Subcutaneous abdominal adipose tissue (tissue), 5 donors: ENCODE measurements at regions not wholly inside any gene's neighbourhood (a gene's known extent, or its start where the extent isn't known, plus 50 kb on each side); places are given as distances from the start of the nearest gene placed in this dataset.
"Not testable (repeated sequence)": the region's sequence is repeated elsewhere in the genome, so short reads cannot be mapped to it uniquely, and the experiment has no call there.

Experiments
- H3K27ac ChIP-seq: one replicate; pipeline ENCODE4 v1.7.0; 2013; ENCODE audit warnings: low read depth, mild to moderate bottlenecking, inconsistent platforms, low read length, moderate library complexity
- H3K27me3 ChIP-seq, 5 donors: one replicate each; pipeline ENCODE4 v1.7.0; 2013; ENCODE audit warnings: low read length in 5 of 5, inconsistent platforms in 1 of 5; ENCODE audit not compliant: control insufficient read depth in 5 of 5, insufficient read depth in 4 of 5
- H3K36me3 ChIP-seq, 5 donors: one replicate each; pipeline ENCODE4 v1.7.0; 2013; ENCODE audit warnings: low read length in 5 of 5; ENCODE audit not compliant: control insufficient read depth in 5 of 5, insufficient read depth in 5 of 5
- H3K4me1 ChIP-seq, 5 donors: one replicate each; pipeline ENCODE4 v1.7.0; 2013; ENCODE audit warnings: low read length in 5 of 5, mild to moderate bottlenecking in 3 of 5, moderate library complexity in 1 of 5; ENCODE audit not compliant: control insufficient read depth in 5 of 5, insufficient read depth in 5 of 5
- H3K4me3 ChIP-seq, 5 donors: one replicate each; pipeline ENCODE4 v1.7.0; 2013; ENCODE audit warnings: low read length in 5 of 5, low read depth in 1 of 5
- H3K9ac ChIP-seq, 5 donors: one replicate each; pipeline ENCODE4 v1.7.0; 2013; ENCODE audit warnings: low read length in 5 of 5, mild to moderate bottlenecking in 4 of 5, moderate library complexity in 3 of 5
- H3K9me3 ChIP-seq, 5 donors: one replicate each; pipeline ENCODE4 v1.7.0; 2013; ENCODE audit warnings: low read length in 5 of 5; ENCODE audit not compliant: control insufficient read depth in 5 of 5
- donor health status: healthy.
- donor health status: healthy.
- donor health status: healthy.
- donor health status: healthy.
- donor health status: healthy.

- no peaks in the 10 kb centered on the region for H3K27me3 ChIP-seq
- H3K9ac ChIP-seq = no peak overlapping the region
- no peak overlapping the region for H3K4me3 ChIP-seq
- no peak overlapping the region for H3K27ac ChIP-seq
- peaks cover 0 to 6% (median 3%) of the 10 kb centered on the region in 5 donors for H3K9me3 ChIP-seq
- no peaks in the 10 kb centered on the region for H3K4me1 ChIP-seq
- no peaks in the 10 kb centered on the region for H3K36me3 ChIP-seq
Observed at GRCh38 chr5:162786234-162786633, 651.2 kb upstream of the CCNG1 start.

- no peaks in the 10 kb centered on the region for H3K4me1 ChIP-seq
- no peak overlapping the region for H3K4me3 ChIP-seq
- no peak overlapping the region for H3K9ac ChIP-seq
- H3K27me3 ChIP-seq = no peaks in the 10 kb centered on the region
- no peak overlapping the region for H3K27ac ChIP-seq
- H3K9me3 ChIP-seq = peaks cover 0 to 9% (median 0%) of the 10 kb centered on the region in 5 donors
- no peaks in the 10 kb centered on the region for H3K36me3 ChIP-seq
Observed at GRCh38 chr5:162796507-162796906, 640.9 kb upstream of the CCNG1 start.

DNA sequence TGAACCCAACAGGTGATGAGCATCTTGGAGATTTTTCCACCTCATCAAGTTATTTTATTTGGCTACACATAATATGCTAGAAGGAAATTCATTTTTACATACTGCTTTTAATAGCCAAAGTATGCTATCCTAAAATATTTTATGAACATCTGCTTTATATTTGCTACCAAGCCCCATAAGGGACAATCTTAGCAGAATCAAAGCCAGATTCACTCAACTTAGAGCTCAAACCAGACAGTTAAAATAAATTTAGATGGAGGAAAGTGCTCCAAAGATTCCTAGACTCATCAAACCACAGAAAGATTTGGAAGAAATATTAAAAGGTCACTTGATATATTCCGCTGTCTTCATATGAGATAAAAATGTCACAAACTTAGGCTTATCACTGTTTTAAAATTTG, 637.1 kb upstream of the CCNG1 start:
- Histone ChIP-seq H3K27ac (no peak overlapping the region), H3K9ac (no peak overlapping the region), H3K36me3 (no peaks in the 10 kb centered on the region), H3K9me3 (peaks cover 0 to 9% (median 0%) of the 10 kb centered on the region in 5 donors), H3K4me1 (no peaks in the 10 kb centered on the region), H3K4me3 (no peak overlapping the region), H3K27me3 (no peaks in the 10 kb centered on the region)

DNA sequence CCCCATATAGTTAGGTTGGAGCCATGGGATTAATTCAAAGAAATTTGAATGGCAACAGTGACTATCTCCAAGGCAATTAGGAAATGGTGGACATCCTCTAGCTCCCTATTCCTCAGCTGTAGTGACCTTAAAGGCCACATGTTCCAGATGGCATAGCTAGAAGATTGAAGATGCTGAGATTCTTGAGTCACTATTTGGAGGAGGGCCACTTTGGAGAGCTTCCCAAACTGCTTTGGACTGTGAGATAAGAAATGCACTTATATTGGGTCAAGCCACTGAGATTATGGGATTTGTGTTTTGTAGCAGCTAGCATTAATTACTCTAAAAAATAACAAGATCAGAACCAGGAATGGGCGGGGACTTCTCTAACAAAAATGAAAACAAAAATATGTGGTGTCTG, 636.2 kb upstream of the CCNG1 start:
- no peak overlapping the region for H3K4me3 ChIP-seq
- H3K36me3 ChIP-seq = no peaks in the 10 kb centered on the region
- H3K27me3 ChIP-seq = no peaks in the 10 kb centered on the region
- no peaks in the 10 kb centered on the region for H3K4me1 ChIP-seq
- no peak overlapping the region for H3K9ac ChIP-seq
- peaks cover 0 to 9% (median 0%) of the 10 kb centered on the region in 5 donors for H3K9me3 ChIP-seq
- no peak overlapping the region for H3K27ac ChIP-seq

DNA sequence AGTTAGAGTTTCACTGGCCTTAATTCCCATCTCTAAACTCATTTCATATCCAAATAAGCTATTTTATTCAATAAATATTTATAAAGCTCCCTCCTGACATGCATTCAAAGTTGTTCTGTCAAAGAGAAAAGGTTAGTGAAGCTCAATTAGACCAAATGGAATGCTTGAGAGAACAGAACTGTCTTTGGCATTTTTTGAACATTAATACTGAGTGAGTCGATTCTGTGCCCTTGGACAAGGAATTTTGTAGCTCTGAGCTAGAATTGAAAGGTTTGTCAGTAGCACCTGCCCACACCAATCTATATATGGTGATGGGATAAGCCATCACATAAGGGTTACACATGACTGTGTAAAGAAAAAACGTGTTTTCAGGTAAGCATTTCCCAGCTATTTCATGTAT, 631.2 kb upstream of the CCNG1 start:
- Histone ChIP-seq H3K4me1 (no peaks in the 10 kb centered on the region), H3K9ac (no peak overlapping the region), H3K27me3 (no peaks in the 10 kb centered on the region), H3K27ac (no peak overlapping the region), H3K9me3 (no peaks in the 10 kb centered on the region), H3K4me3 (no peak overlapping the region), H3K36me3 (no peaks in the 10 kb centered on the region)

DNA sequence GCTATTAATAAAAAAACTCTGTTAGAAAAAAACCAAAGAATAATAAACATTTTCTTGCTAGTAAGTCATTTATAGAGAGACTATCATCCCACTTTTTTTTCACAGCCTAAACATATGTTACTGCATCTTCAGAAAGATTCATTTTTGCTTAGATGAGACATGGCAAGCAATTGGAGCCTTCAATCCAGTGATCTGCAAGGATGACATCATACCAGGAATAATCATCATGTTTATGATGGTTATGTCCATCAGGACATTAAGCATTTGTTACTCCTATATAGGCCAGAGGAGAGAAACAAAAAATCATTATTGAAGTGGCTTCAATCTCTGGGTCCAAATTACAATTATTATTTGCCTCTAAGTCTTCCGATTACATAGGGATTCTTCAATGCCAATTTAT, 626.3 kb upstream of the CCNG1 start:
- no peak overlapping the region for H3K4me3 ChIP-seq
- H3K27me3 ChIP-seq = no peaks in the 10 kb centered on the region
- H3K36me3 ChIP-seq = no peaks in the 10 kb centered on the region
- no peak overlapping the region for H3K27ac ChIP-seq
- H3K9ac ChIP-seq = no peak overlapping the region
- no peaks in the 10 kb centered on the region for H3K4me1 ChIP-seq
- H3K9me3 ChIP-seq = no peaks in the 10 kb centered on the region

DNA sequence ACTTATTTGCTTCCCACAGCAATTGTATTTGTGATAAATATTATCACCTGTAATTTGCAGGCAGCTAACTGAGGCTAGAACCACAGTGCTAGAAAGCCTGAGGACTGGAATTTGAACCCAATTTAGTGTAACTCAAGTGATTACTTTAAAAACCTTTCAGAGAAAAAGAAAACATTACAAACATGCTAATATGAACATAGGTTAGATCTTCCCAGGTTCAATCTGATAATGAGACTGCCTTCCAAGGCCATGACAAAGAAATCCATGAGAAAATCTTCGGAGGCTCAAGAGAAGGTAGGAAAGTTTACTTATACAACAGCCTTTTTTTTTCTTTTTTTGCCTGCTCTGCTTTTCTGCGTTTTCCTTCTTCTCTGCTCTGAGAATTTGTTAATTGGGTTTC, 620.6 kb upstream of the CCNG1 start:
- no peaks in the 10 kb centered on the region for H3K27me3 ChIP-seq
- no peak overlapping the region for H3K9ac ChIP-seq
- no peak overlapping the region for H3K27ac ChIP-seq
- H3K9me3 ChIP-seq = no peaks in the 10 kb centered on the region
- no peak overlapping the region for H3K4me3 ChIP-seq
- H3K36me3 ChIP-seq = no peaks in the 10 kb centered on the region
- H3K4me1 ChIP-seq = peaks cover 0 to 1% (median 0%) of the 10 kb centered on the region in 5 donors

GRCh38 chr5:162817364-162817763, 620.0 kb upstream of the CCNG1 start:
- no peaks in the 10 kb centered on the region for H3K27me3 ChIP-seq
- H3K4me1 ChIP-seq = peaks cover 0 to 3% (median 0%) of the 10 kb centered on the region in 5 donors
- H3K36me3 ChIP-seq = no peaks in the 10 kb centered on the region
- H3K27ac ChIP-seq = no peak overlapping the region
- no peak overlapping the region for H3K4me3 ChIP-seq
- no peak overlapping the region for H3K9ac ChIP-seq
- no peaks in the 10 kb centered on the region for H3K9me3 ChIP-seq

GRCh38 chr5:162821664-162822063, 615.7 kb upstream of the CCNG1 start:
- not testable (repeated sequence) for H3K36me3 ChIP-seq, H3K27ac ChIP-seq, H3K9ac ChIP-seq, H3K27me3 ChIP-seq, H3K4me1 ChIP-seq, H3K4me3 ChIP-seq, H3K9me3 ChIP-seq

GRCh38 chr5:162824360-162824759, 613.0 kb upstream of the CCNG1 start:
- Histone ChIP-seq H3K9me3 (no peaks in the 10 kb centered on the region), H3K9ac (no peak overlapping the region), H3K4me1 (peaks cover 0 to 3% (median 0%) of the 10 kb centered on the region in 5 donors), H3K27ac (no peak overlapping the region), H3K4me3 (no peak overlapping the region), H3K27me3 (no peaks in the 10 kb centered on the region), H3K36me3 (no peaks in the 10 kb centered on the region)

DNA sequence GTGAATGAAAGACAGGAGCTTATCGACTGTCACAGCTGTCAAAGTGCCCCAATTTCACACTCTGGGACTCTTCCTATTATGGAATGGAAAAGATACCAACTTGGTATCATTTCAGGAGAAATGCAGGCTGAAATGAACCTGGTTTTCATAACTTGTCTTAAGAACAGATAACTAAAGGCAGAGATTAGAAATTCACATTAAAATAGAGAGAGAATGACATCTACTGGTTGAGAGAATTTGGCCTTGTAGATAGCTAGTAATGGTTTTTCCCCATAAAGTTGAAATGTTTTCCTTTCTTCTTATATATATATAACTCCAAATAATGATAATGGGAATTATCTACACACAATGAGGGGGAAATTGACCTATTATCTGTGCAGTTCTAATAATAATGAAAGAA, 600.2 kb upstream of the CCNG1 start:
- Histone ChIP-seq H3K9me3 (peaks cover 0 to 3% (median 0%) of the 10 kb centered on the region in 5 donors), H3K4me1 (no peaks in the 10 kb centered on the region), H3K27me3 (no peaks in the 10 kb centered on the region), H3K4me3 (no peak overlapping the region), H3K36me3 (no peaks in the 10 kb centered on the region), H3K9ac (no peak overlapping the region), H3K27ac (no peak overlapping the region)
